ENCODE measurements at regions not wholly inside any gene's neighbourhood (a gene's known extent, or its start where the extent isn't known, plus 50 kb on each side); places are given as distances from the start of the nearest gene placed in this dataset.
"Not testable (repeated sequence)": the region's sequence is repeated elsewhere in the genome, so short reads cannot be mapped to it uniquely, and the experiment has no call there.

GRCh38 chr1:229856009-229856650 is 210.9 kb upstream of the GALNT2 start:
- Histone ChIP-seq H3K27ac (ENCODE audit: low read depth, low read length) (no peak overlapping the region), H3K36me3 (ENCODE audit: insufficient read depth, low read length) (no peaks in the 10 kb centered on the region), H3K4me3 (ENCODE audit: low read depth, low read length) (peak overlapping the region; percentile 47; the same call in 1 of the 2 replicates), H3K79me2 (ENCODE audit: control insufficient read depth, insufficient read depth, low read length, unreplicated experiment) (no peaks in the 10 kb centered on the region), H3K27me3 (ENCODE audit: insufficient read depth, low read length) (peaks cover 3% of the 10 kb centered on the region; the same call in 1 of the 2 replicates), H3K4me1 (ENCODE audit: control insufficient read depth, insufficient read depth, low read length, unreplicated experiment) (no peaks in the 10 kb centered on the region), H2AFZ (ENCODE audit: low read length, unreplicated experiment) (no peak overlapping the region)

GRCh38 chr1:229857585-229857984 is 209.5 kb upstream of the GALNT2 start:
- H3K27me3 ChIP-seq (ENCODE audit: insufficient read depth, low read length) = peaks cover 3% of the 10 kb centered on the region; the same call in 1 of the 2 replicates
- no peaks in the 10 kb centered on the region for H3K79me2 ChIP-seq (ENCODE audit: control insufficient read depth, insufficient read depth, low read length, unreplicated experiment)
- H3K36me3 ChIP-seq (ENCODE audit: insufficient read depth, low read length) = no peaks in the 10 kb centered on the region
- no peak overlapping the region for H3K27ac ChIP-seq (ENCODE audit: low read depth, low read length)
- H3K4me3 ChIP-seq (ENCODE audit: low read depth, low read length) = no peak overlapping the region
- no peak overlapping the region for H2AFZ ChIP-seq (ENCODE audit: low read length, unreplicated experiment)
- no peaks in the 10 kb centered on the region for H3K4me1 ChIP-seq (ENCODE audit: control insufficient read depth, insufficient read depth, low read length, unreplicated experiment)

GRCh38 chr1:229859026-229859425 is 208.0 kb upstream of the GALNT2 start:
- Histone ChIP-seq H3K27me3 (ENCODE audit: insufficient read depth, low read length) (no peaks in the 10 kb centered on the region; the same call in 1 of the 2 replicates), H3K4me1 (ENCODE audit: control insufficient read depth, insufficient read depth, low read length, unreplicated experiment) (no peaks in the 10 kb centered on the region), H3K79me2 (ENCODE audit: control insufficient read depth, insufficient read depth, low read length, unreplicated experiment) (no peaks in the 10 kb centered on the region), H3K27ac (ENCODE audit: low read depth, low read length) (no peak overlapping the region), H2AFZ (ENCODE audit: low read length, unreplicated experiment) (no peak overlapping the region), H3K36me3 (ENCODE audit: insufficient read depth, low read length) (no peaks in the 10 kb centered on the region), H3K4me3 (ENCODE audit: low read depth, low read length) (no peak overlapping the region)

GRCh38 chr1:229860926-229861325 is 206.1 kb upstream of the GALNT2 start:
- H2AFZ ChIP-seq (ENCODE audit: low read length, unreplicated experiment) = no peak overlapping the region
- no peaks in the 10 kb centered on the region for H3K79me2 ChIP-seq (ENCODE audit: control insufficient read depth, insufficient read depth, low read length, unreplicated experiment)
- no peak overlapping the region for H3K27ac ChIP-seq (ENCODE audit: low read depth, low read length)
- no peak overlapping the region for H3K4me3 ChIP-seq (ENCODE audit: low read depth, low read length)
- no peaks in the 10 kb centered on the region for H3K36me3 ChIP-seq (ENCODE audit: insufficient read depth, low read length)
- H3K27me3 ChIP-seq (ENCODE audit: insufficient read depth, low read length) = no peaks in the 10 kb centered on the region
- no peaks in the 10 kb centered on the region for H3K4me1 ChIP-seq (ENCODE audit: control insufficient read depth, insufficient read depth, low read length, unreplicated experiment)

- Histone ChIP-seq H3K27me3 (ENCODE audit: insufficient read depth, low read length) (no peaks in the 10 kb centered on the region), H3K36me3 (ENCODE audit: insufficient read depth, low read length) (no peaks in the 10 kb centered on the region), H2AFZ (ENCODE audit: low read length, unreplicated experiment) (no peak overlapping the region), H3K4me3 (ENCODE audit: low read depth, low read length) (no peak overlapping the region), H3K27ac (ENCODE audit: low read depth, low read length) (no peak overlapping the region), H3K79me2 (ENCODE audit: control insufficient read depth, insufficient read depth, low read length, unreplicated experiment) (no peaks in the 10 kb centered on the region), H3K4me1 (ENCODE audit: control insufficient read depth, insufficient read depth, low read length, unreplicated experiment) (no peaks in the 10 kb centered on the region)
Observed at GRCh38 chr1:229862017-229862774, 204.8 kb upstream of the GALNT2 start.

- H3K79me2 ChIP-seq (ENCODE audit: control insufficient read depth, insufficient read depth, low read length, unreplicated experiment) = no peaks in the 10 kb centered on the region
- no peak overlapping the region for H3K4me3 ChIP-seq (ENCODE audit: low read depth, low read length)
- H3K27ac ChIP-seq (ENCODE audit: low read depth, low read length) = no peak overlapping the region
- H3K27me3 ChIP-seq (ENCODE audit: insufficient read depth, low read length) = no peaks in the 10 kb centered on the region
- no peaks in the 10 kb centered on the region for H3K36me3 ChIP-seq (ENCODE audit: insufficient read depth, low read length)
- no peaks in the 10 kb centered on the region for H3K4me1 ChIP-seq (ENCODE audit: control insufficient read depth, insufficient read depth, low read length, unreplicated experiment)
- no peak overlapping the region for H2AFZ ChIP-seq (ENCODE audit: low read length, unreplicated experiment)
Observed at GRCh38 chr1:229863651-229864545, 203.1 kb upstream of the GALNT2 start.

GRCh38 chr1:229864686-229865230 is 202.3 kb upstream of the GALNT2 start:
- Histone ChIP-seq H3K4me1 (ENCODE audit: control insufficient read depth, insufficient read depth, low read length, unreplicated experiment) (no peaks in the 10 kb centered on the region), H2AFZ (ENCODE audit: low read length, unreplicated experiment) (no peak overlapping the region)

GRCh38 chr1:229865321-229865720 is 201.7 kb upstream of the GALNT2 start:
- H3K79me2 ChIP-seq (ENCODE audit: control insufficient read depth, insufficient read depth, low read length, unreplicated experiment); H3K4me1 ChIP-seq (ENCODE audit: control insufficient read depth, insufficient read depth, low read length, unreplicated experiment); H3K27ac ChIP-seq (ENCODE audit: low read depth, low read length); H3K36me3 ChIP-seq (ENCODE audit: insufficient read depth, low read length); H3K4me3 ChIP-seq (ENCODE audit: low read depth, low read length); H2AFZ ChIP-seq (ENCODE audit: low read length, unreplicated experiment); H3K27me3 ChIP-seq (ENCODE audit: insufficient read depth, low read length): not testable (repeated sequence)

More at GRCh38 chr1:229864686-229865230, 202.3 kb upstream of the GALNT2 start:
- Histone ChIP-seq H3K27ac (ENCODE audit: low read depth, low read length) (no peak overlapping the region), H3K27me3 (ENCODE audit: insufficient read depth, low read length) (no peaks in the 10 kb centered on the region), H3K4me3 (ENCODE audit: low read depth, low read length) (no peak overlapping the region), H3K79me2 (ENCODE audit: control insufficient read depth, insufficient read depth, low read length, unreplicated experiment) (no peaks in the 10 kb centered on the region), H3K36me3 (ENCODE audit: insufficient read depth, low read length) (no peaks in the 10 kb centered on the region)

- no peaks in the 10 kb centered on the region for H3K79me2 ChIP-seq (ENCODE audit: control insufficient read depth, insufficient read depth, low read length, unreplicated experiment)
- H3K4me1 ChIP-seq (ENCODE audit: control insufficient read depth, insufficient read depth, low read length, unreplicated experiment) = no peaks in the 10 kb centered on the region
- H2AFZ ChIP-seq (ENCODE audit: low read length, unreplicated experiment) = no peak overlapping the region
- H3K36me3 ChIP-seq (ENCODE audit: insufficient read depth, low read length) = no peaks in the 10 kb centered on the region
- no peak overlapping the region for H3K4me3 ChIP-seq (ENCODE audit: low read depth, low read length)
- no peak overlapping the region for H3K27ac ChIP-seq (ENCODE audit: low read depth, low read length)
- no peaks in the 10 kb centered on the region for H3K27me3 ChIP-seq (ENCODE audit: insufficient read depth, low read length)
Observed at GRCh38 chr1:229867726-229868125, 199.3 kb upstream of the GALNT2 start.

GRCh38 chr1:229869240-229869639 is 197.8 kb upstream of the GALNT2 start:
- no peaks in the 10 kb centered on the region for H3K27me3 ChIP-seq (ENCODE audit: insufficient read depth, low read length)
- H3K36me3 ChIP-seq (ENCODE audit: insufficient read depth, low read length) = no peaks in the 10 kb centered on the region
- no peaks in the 10 kb centered on the region for H3K79me2 ChIP-seq (ENCODE audit: control insufficient read depth, insufficient read depth, low read length, unreplicated experiment)
- H3K4me3 ChIP-seq (ENCODE audit: low read depth, low read length) = no peak overlapping the region
- no peak overlapping the region for H2AFZ ChIP-seq (ENCODE audit: low read length, unreplicated experiment)
- no peak overlapping the region for H3K27ac ChIP-seq (ENCODE audit: low read depth, low read length)
- H3K4me1 ChIP-seq (ENCODE audit: control insufficient read depth, insufficient read depth, low read length, unreplicated experiment) = no peaks in the 10 kb centered on the region

Data from ACC112 (cell line).